ENCODE measurements at regions not wholly inside any gene's neighbourhood (a gene's known extent, or its start where the extent isn't known, plus 50 kb on each side); places are given as distances from the start of the nearest gene placed in this dataset.
"Not testable (repeated sequence)": the region's sequence is repeated elsewhere in the genome, so short reads cannot be mapped to it uniquely, and the experiment has no call there.

DNA sequence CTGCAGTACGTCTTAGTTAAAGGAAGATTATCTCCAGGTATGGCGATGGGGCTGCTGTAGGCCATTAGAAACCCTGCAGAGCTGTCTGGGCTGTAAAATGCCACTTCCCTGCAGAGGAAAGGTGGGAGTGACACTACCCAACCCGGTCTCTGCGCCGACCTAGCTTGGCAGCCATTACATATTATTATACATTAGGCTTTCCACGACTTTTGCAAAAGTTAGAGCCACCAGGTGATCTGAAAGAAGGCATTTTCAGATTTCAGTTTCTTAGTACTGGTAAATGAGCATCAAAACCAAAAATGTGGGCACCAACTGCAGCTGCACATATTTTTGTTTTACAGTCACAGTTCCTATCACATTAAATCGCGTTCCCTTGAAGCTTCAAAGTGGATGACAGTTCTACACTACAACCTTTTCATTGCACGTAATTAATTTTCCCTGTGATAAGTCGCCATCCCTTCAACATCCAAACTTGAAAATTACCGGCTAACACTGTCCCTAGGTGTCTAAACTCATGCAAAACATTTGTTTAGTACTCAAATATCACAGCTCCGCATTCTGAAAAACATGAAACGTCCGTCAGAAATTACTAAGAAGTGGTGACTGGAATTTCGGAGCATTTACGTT is 81.4 kb upstream of the CHD2 start:
- no peak for TF ChIP-seq POLR2A (IDR thresholded peaks at IDR 0.05; ENCODE audit: low read depth, low read length)
- DNase-seq (ENCODE audit: insufficient read length, low spot score): no peak
- no peak for FAIRE-seq

DNA sequence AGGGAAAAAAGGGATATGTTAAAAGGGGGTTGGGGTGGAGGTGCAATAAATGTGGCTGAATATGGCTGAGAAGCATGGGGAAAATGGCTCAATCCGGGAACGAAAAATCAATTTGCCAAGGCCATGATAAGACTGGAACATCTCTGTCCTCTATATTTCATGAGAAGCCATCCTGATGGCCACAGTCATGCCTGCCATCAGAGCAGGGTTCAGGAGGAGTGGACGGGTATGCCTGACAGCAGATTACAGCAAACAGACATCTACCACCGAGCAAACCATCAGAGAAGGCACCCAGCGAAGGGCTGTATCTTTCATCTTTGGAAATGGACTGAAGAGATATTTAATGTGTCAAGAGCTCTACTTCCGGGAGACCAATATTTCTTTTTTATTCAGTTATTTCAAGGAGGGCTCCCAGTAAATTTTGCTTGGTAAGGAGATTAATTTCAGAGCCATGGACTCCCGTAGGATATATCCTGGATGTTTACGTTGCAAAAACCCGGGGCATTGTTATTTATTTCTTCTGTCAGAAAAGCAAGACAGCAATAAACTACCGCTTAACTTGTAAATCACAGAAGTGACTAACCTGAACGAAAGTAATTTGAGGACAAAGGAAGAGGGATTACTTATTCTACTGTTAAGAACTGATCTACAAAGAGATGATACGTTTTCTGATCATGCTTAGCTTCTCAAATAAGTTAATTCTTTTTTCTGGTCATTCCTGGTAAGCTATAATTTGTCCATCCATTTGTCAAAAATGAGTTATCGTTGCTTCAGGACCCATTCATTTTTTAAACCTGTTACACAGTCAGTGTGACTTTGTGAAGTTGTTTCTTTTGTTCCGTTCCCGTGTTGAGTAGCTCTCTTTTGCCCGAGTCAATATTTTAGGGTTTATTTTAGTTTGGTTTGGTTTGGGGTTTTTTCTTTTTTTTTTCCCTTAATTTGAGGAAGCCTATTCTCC is 80.6 kb upstream of the CHD2 start:
- TF ChIP-seq POLR2A (IDR thresholded peaks at IDR 0.05; ENCODE audit: low read depth, low read length): no peak
- DNase-seq (ENCODE audit: insufficient read length, low spot score) (no peak), FAIRE-seq (no peak)

DNA sequence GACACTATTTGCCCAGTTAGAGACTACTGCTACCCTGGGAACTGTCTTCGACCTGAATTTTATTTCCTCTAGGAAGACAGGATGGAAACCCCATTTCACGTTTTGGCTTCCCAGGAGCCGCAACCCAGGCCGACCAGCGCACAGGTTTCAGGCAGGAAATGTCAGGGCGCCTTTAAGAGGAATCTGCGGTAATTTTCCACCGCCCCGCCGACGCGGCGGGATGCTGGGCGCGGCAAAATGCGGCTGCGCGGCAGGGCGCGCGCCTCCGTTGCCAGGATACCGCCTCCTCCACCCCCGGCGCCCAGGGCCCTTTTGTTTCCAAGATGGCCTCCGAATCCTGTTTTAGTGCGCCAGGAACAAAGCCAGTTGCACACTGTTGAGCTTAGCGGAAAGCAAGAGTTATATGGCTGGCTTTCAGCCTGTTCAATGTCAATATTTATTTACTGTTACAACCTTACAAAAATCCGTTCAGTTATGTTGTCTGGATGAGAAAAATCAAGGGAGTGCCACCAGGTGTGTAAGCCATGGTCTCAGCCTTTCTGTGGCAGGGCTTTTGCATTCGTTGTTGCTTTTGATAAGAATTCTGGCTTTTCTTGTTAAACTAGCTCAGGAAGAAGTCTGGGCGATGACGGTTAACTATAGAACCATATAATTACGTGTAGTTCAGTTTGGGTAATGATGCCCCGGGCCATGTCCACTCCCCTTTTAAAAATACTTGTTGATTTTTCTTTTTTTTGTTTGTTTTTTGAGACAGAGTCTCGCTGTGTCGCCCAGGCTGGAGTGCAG is 79.7 kb upstream of the CHD2 start:
- FAIRE-seq (peak; percentile 6), DNase-seq (ENCODE audit: insufficient read length, low spot score) (no peak)
- no peak for TF ChIP-seq POLR2A (IDR thresholded peaks at IDR 0.05; ENCODE audit: low read depth, low read length)

DNA sequence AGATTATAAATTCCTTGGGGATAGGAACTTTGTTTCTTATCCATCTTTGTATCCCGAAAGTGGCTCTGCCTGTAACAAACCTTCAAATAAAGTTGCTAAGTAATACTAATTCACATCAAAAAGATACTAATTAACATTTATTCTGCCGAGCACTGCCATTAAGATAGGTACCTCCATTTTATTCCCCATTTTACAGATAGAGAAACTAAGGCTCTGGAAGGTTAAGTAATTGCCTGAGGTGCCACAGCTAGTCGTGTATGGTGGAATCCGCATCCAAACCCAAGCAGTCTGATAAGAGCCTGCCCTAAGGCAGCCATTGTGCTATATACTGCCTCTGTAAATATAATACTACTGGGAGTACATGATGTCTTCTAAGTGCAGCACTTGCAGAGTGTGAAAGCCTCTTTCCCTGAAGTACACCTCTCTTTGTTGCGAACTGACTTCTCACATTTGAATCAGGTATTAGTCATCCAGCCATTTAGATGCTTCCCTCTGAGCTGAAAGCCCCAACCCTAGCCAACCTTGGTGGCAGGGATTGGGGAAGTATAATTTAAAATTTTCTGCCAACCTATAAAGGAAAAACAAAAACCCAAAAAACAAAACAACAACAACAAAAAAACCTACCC is 78.5 kb upstream of the CHD2 start:
- DNase-seq (ENCODE audit: insufficient read length, low spot score): no peak
- no peak for TF ChIP-seq POLR2A (IDR thresholded peaks at IDR 0.05; ENCODE audit: low read depth, low read length)
- FAIRE-seq: no peak

GRCh38 chr15:92822216-92823144 is 77.6 kb upstream of the CHD2 start:
- no peak for TF ChIP-seq POLR2A (IDR thresholded peaks at IDR 0.05; ENCODE audit: low read depth, low read length)
- FAIRE-seq (no peak), DNase-seq (ENCODE audit: insufficient read length, low spot score) (no peak)

- no peak for TF ChIP-seq POLR2A (IDR thresholded peaks at IDR 0.05; ENCODE audit: low read depth, low read length)
- FAIRE-seq: no peak
- DNase-seq (ENCODE audit: insufficient read length, low spot score): no peak
Observed at GRCh38 chr15:92825985-92826384, 74.1 kb upstream of the CHD2 start.

DNA sequence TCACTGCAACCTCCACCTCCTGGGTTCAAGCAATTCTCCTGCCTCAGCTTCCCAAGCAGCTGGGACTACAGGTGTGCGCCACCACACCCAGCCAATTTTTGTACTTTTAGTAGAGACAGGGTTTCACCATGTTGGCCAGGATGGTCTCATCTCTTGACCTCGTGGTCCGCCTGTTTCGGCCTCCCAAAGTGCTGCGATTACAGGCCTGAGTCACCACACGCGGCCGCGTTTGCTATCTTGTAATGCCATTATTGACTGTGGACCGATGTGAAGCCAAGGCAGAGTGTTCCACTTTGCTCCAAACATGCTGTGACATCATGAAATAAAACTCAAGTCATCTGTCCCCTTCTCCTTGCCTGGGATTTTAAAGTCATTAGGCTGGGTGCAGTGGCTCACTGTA is 72.1 kb upstream of the CHD2 start:
- not testable (repeated sequence) for FAIRE-seq; DNase-seq (ENCODE audit: insufficient read length, low spot score)

- FAIRE-seq: no peak
- no peak for DNase-seq (ENCODE audit: insufficient read length, low spot score)
- TF ChIP-seq POLR2A (IDR thresholded peaks at IDR 0.05; ENCODE audit: low read depth, low read length): no peak
Observed at GRCh38 chr15:92829875-92830274, 70.2 kb upstream of the CHD2 start.

- FAIRE-seq: no peak
- DNase-seq (ENCODE audit: insufficient read length, low spot score): no peak
- no peak for TF ChIP-seq POLR2A (IDR thresholded peaks at IDR 0.05; ENCODE audit: low read depth, low read length)
Observed at GRCh38 chr15:92831336-92831654, 68.8 kb upstream of the CHD2 start.

- peak; percentile 37; the same call in 1 of the 2 replicates for TF ChIP-seq POLR2A (IDR thresholded peaks at IDR 0.05; ENCODE audit: low read depth, low read length)
- DNase-seq (ENCODE audit: insufficient read length, low spot score): peak; percentile 54
- FAIRE-seq: peak; percentile 68
Observed at GRCh38 chr15:92831655-92832328, 68.3 kb upstream of the CHD2 start.

GRCh38 chr15:92833106-92833433 is 67.1 kb upstream of the CHD2 start:
- no peak for DNase-seq (ENCODE audit: insufficient read length, low spot score)
- TF ChIP-seq POLR2A (IDR thresholded peaks at IDR 0.05; ENCODE audit: low read depth, low read length): no peak
- FAIRE-seq: no peak

- no peak for FAIRE-seq
- no peak for TF ChIP-seq POLR2A (IDR thresholded peaks at IDR 0.05; ENCODE audit: low read depth, low read length)
- DNase-seq (ENCODE audit: insufficient read length, low spot score): no peak
Observed at GRCh38 chr15:92833493-92834271, 66.4 kb upstream of the CHD2 start.
